ENCODE measurements at regions not wholly inside any gene's neighbourhood (a gene's known extent, or its start where the extent isn't known, plus 50 kb on each side); places are given as distances from the start of the nearest gene placed in this dataset.

DNA sequence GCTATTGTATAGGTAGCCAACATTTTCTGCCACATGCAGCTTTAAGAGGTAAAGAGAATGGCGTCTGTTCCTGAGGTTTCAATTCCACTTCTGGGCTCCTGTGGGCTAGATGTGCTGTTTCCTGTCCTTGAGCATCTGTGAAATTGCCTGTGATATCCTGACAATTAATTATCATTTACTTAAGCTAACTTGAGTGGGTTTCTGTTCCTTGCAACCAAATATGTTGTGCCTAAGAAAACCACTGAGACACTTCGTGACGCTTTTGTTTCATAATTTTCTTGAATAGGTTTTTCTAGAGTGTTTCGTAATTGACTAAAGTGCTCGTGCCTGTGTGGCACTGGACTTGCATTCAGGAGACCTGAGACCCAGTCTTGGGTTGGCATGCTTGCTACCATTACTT lies 127.3 kb upstream of the POU3F1 start:
- H3K4me3 ChIP-seq (ENCODE audit: low read depth, low read length), result no peak overlapping the region
- TF ChIP-seq, protein P1, sequence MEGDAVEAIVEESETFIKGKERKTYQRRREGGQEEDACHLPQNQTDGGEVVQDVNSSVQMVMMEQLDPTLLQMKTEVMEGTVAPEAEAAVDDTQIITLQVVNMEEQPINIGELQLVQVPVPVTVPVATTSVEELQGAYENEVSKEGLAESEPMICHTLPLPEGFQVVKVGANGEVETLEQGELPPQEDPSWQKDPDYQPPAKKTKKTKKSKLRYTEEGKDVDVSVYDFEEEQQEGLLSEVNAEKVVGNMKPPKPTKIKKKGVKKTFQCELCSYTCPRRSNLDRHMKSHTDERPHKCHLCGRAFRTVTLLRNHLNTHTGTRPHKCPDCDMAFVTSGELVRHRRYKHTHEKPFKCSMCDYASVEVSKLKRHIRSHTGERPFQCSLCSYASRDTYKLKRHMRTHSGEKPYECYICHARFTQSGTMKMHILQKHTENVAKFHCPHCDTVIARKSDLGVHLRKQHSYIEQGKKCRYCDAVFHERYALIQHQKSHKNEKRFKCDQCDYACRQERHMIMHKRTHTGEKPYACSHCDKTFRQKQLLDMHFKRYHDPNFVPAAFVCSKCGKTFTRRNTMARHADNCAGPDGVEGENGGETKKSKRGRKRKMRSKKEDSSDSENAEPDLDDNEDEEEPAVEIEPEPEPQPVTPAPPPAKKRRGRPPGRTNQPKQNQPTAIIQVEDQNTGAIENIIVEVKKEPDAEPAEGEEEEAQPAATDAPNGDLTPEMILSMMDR (IDR thresholded peaks at IDR 0.05; ENCODE audit: insufficient read depth, low read depth, low read length), result no peak

GRCh38 chr1:38173157-38173831 lies 126.7 kb upstream of the POU3F1 start:
- TF ChIP-seq, protein P1 (IDR thresholded peaks at IDR 0.05; ENCODE audit: insufficient read depth, low read depth, low read length), result no peak
- no peak for DNase-seq (ENCODE audit: low read depth)
- H3K4me3 ChIP-seq (ENCODE audit: low read depth, low read length), result no peak overlapping the region

More for the DNA sequence above, 127.3 kb upstream of the POU3F1 start:
- no peak for DNase-seq (ENCODE audit: low read depth)

DNA sequence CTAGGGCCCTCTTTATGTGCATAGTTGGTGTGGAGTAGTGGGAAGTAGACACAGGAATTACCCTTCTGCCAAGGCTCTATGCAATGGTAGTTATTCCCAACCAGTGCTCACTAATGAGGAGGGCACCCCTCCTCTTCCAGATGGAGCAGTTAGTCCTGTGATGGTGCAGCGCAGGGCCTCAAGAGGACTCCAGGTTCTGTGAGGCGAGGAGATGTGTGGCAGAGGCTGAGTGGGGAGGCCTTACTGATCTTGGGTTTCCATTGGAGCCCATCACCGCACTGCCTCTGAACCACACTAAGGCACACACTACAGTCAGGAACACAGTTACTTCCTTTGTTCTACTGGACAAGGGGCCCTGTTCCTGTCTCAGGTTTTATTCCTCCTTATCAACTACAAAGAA lies 122.5 kb upstream of the POU3F1 start:
- TF ChIP-seq, protein P1 (IDR thresholded peaks at IDR 0.05; ENCODE audit: insufficient read depth, low read depth, low read length), result no peak
- DNase-seq (ENCODE audit: low read depth), result no peak

GRCh38 chr1:38168365-38168764 lies 121.8 kb upstream of the POU3F1 start:
- TF ChIP-seq, protein P1 (IDR thresholded peaks at IDR 0.05; ENCODE audit: insufficient read depth, low read depth, low read length), result no peak
- DNase-seq (ENCODE audit: low read depth), result no peak
- H3K4me3 ChIP-seq (ENCODE audit: low read depth, low read length), result no peak overlapping the region

More for the DNA sequence above, 122.5 kb upstream of the POU3F1 start:
- no peak overlapping the region for H3K4me3 ChIP-seq (ENCODE audit: low read depth, low read length)

DNA sequence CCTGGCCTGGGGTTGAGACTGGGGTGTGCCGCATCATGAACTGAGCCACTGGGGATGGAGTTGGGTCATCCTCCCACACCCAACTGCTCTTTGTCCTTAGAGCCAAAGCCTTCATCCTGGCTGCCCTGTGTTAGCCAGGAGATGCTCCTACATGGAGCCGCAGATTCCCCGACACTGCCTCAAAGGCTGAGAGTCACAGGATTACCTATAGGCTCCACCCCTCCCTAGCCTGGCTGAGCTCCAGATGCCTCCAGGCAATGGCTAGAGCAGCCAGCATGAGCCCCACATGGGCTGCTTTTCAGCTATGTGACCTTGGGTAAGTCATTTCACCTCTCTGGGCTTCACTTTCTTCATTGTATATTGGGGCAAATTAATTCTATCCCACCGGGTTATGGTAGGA lies 119.9 kb upstream of the POU3F1 start:
- H3K4me3 ChIP-seq (ENCODE audit: low read depth, low read length), result no peak overlapping the region
- no peak for DNase-seq (ENCODE audit: low read depth)
- TF ChIP-seq, protein P1 (IDR thresholded peaks at IDR 0.05; ENCODE audit: insufficient read depth, low read depth, low read length), result no peak

GRCh38 chr1:38153778-38154470 lies 107.3 kb upstream of the POU3F1 start:
- no peak overlapping the region for H3K4me3 ChIP-seq (ENCODE audit: low read depth, low read length)
- TF ChIP-seq, protein P1 (IDR thresholded peaks at IDR 0.05; ENCODE audit: insufficient read depth, low read depth, low read length), result no peak
- DNase-seq (ENCODE audit: low read depth), result no peak

Data from fibroblast of villous mesenchyme (primary cell).